ENCODE measurements at regions not wholly inside any gene's neighbourhood (a gene's known extent, or its start where the extent isn't known, plus 50 kb on each side); places are given as distances from the start of the nearest gene placed in this dataset.

- H3K4me3 Mint-ChIP-seq = no peak overlapping the region
- no peak overlapping the region for H3K27ac Mint-ChIP-seq
- no peaks in the 10 kb centered on the region for H3K9me3 Mint-ChIP-seq
- DNase-seq (ENCODE audit: extremely low spot score, unreplicated experiment) = no peak
- H3K36me3 Mint-ChIP-seq = no peaks in the 10 kb centered on the region
- peaks cover 4% of the 10 kb centered on the region for H3K27me3 Mint-ChIP-seq
- H3K4me1 Mint-ChIP-seq (ENCODE audit: unreplicated experiment) = no peaks in the 10 kb centered on the region
- no peak for TF ChIP-seq CTCF (conservative IDR thresholded peaks at IDR 0.05)
These were observed 84.7 kb downstream of the RBBP6 start for GRCh38 chr16:24624102-24624501.

- Mint-ChIP-seq H3K27ac (no peak overlapping the region), H3K4me3 (no peak overlapping the region), H3K4me1 (ENCODE audit: unreplicated experiment) (no peaks in the 10 kb centered on the region), H3K27me3 (no peaks in the 10 kb centered on the region), H3K36me3 (no peaks in the 10 kb centered on the region), H3K9me3 (no peaks in the 10 kb centered on the region)
- no peak for DNase-seq (ENCODE audit: extremely low spot score, unreplicated experiment)
- TF ChIP-seq CTCF (conservative IDR thresholded peaks at IDR 0.05) = no peak
These were observed 86.9 kb downstream of the RBBP6 start for GRCh38 chr16:24626256-24626655.

GRCh38 chr16:24634919-24635318 is 94.5 kb upstream of the TNRC6A start:
- no peak for TF ChIP-seq CTCF (conservative IDR thresholded peaks at IDR 0.05)
- Mint-ChIP-seq H3K27me3 (no peaks in the 10 kb centered on the region), H3K36me3 (no peaks in the 10 kb centered on the region), H3K4me3 (no peak overlapping the region), H3K27ac (no peak overlapping the region), H3K4me1 (ENCODE audit: unreplicated experiment) (no peaks in the 10 kb centered on the region), H3K9me3 (no peaks in the 10 kb centered on the region)
- no peak for DNase-seq (ENCODE audit: extremely low spot score, unreplicated experiment)

- no peaks in the 10 kb centered on the region for H3K9me3 Mint-ChIP-seq
- no peaks in the 10 kb centered on the region for H3K36me3 Mint-ChIP-seq
- H3K27me3 Mint-ChIP-seq = no peaks in the 10 kb centered on the region
- no peak for TF ChIP-seq CTCF (conservative IDR thresholded peaks at IDR 0.05)
- no peak for DNase-seq (ENCODE audit: extremely low spot score, unreplicated experiment)
- H3K4me3 Mint-ChIP-seq = no peak overlapping the region
- H3K27ac Mint-ChIP-seq = no peak overlapping the region
- no peaks in the 10 kb centered on the region for H3K4me1 Mint-ChIP-seq (ENCODE audit: unreplicated experiment)
These were observed 93.4 kb upstream of the TNRC6A start for GRCh38 chr16:24635900-24636610.

- Mint-ChIP-seq H3K9me3 (no peaks in the 10 kb centered on the region), H3K27ac (no peak overlapping the region), H3K27me3 (no peaks in the 10 kb centered on the region), H3K36me3 (no peaks in the 10 kb centered on the region), H3K4me1 (ENCODE audit: unreplicated experiment) (no peaks in the 10 kb centered on the region), H3K4me3 (no peak overlapping the region)
- no peak for TF ChIP-seq CTCF (conservative IDR thresholded peaks at IDR 0.05)
- DNase-seq (ENCODE audit: extremely low spot score, unreplicated experiment) = no peak
These were observed 89.7 kb upstream of the TNRC6A start for GRCh38 chr16:24639769-24640168.

GRCh38 chr16:24643489-24643888 is 86.0 kb upstream of the TNRC6A start:
- H3K27ac Mint-ChIP-seq = no peak overlapping the region
- no peaks in the 10 kb centered on the region for H3K27me3 Mint-ChIP-seq
- DNase-seq (ENCODE audit: extremely low spot score, unreplicated experiment) = no peak
- no peaks in the 10 kb centered on the region for H3K9me3 Mint-ChIP-seq
- no peaks in the 10 kb centered on the region for H3K4me1 Mint-ChIP-seq (ENCODE audit: unreplicated experiment)
- no peak overlapping the region for H3K4me3 Mint-ChIP-seq
- no peaks in the 10 kb centered on the region for H3K36me3 Mint-ChIP-seq
- TF ChIP-seq CTCF (conservative IDR thresholded peaks at IDR 0.05) = no peak
